ENCODE measurements at regions not wholly inside any gene's neighbourhood (a gene's known extent, or its start where the extent isn't known, plus 50 kb on each side); places are given as distances from the start of the nearest gene placed in this dataset.
"Not testable (repeated sequence)": the region's sequence is repeated elsewhere in the genome, so short reads cannot be mapped to it uniquely, and the experiment has no call there.

DNA sequence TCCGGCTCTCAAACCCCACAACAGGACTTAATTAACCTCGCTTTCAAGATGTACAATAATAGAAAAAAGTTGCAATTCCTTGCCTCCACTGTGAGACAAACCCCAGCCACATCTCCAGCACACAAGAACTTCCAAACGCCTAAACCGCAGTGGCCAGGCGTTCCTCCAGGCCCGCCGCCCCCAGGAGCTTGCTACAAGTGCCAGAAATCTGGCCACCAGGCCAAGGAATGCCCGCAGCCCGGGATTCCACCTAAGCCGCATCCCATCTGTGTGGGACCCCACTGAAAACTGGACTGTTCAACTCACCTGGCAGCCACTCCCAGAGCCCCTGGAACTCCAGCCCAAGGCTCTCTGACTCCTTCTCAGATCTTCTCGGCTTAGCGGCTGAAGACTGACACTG is 262.5 kb downstream of the SMARCA2 start:
- in situ Hi-C loops (cut with MboI; ENCODE audit: low sequenced_read_pairs): not testable (repeated sequence)

- in situ Hi-C loops (cut with MboI; ENCODE audit: low sequenced_read_pairs): not testable (repeated sequence)
These were observed 264.0 kb downstream of the SMARCA2 start for GRCh38 chr9:2279138-2279537.

- in situ Hi-C loops (cut with MboI; ENCODE audit: low sequenced_read_pairs): no loop called here
These were observed 266.1 kb downstream of the SMARCA2 start for GRCh38 chr9:2281031-2281802.

- in situ Hi-C loops (cut with MboI; ENCODE audit: low sequenced_read_pairs): no loop called here
These were observed 266.6 kb downstream of the SMARCA2 start for GRCh38 chr9:2281803-2282185.

GRCh38 chr9:2284770-2285169 is 269.6 kb downstream of the SMARCA2 start:
- in situ Hi-C loops (cut with MboI; ENCODE audit: low sequenced_read_pairs): no loop called here

DNA sequence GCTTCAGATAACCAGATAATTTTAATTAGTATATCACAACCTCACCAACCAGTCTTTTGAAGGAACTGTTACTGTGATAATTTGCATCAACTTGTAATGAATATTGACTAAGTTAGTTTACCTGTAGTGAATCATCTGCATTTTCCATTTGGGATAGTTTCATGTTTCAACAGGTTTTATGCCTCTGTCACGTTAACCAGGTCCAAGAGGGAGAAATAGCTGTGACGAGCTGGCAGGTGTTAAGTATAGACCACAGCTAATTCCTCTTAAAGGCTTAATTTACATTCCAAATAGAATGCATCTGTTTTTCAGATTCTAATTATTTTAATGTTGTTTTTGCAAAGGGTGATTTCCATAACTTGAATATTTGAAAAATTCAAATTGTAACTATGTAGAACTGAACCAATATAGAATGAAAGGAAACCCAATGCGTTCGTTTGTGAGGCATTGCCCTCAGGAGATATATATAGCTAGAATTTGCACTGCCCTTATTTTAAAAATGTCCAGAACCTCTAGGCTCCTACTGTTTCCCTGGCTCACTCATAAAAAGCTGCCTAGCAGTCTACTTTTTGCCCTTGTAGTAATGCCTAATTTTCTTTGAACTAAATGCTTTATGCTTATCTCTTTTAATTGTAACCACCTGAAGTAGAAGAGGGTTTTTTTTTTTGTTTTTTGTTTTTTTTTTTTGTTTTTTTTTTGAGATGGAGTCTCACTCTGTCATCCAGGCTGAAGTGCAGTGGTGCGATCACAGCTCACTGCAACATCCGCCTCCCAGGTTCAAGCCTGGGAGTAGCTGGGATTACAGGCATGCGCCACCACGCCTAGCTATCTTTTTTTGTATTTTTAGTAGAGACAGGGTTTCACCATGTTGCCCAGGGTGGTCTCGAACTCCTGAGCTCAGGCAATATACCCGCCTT is 270.5 kb downstream of the SMARCA2 start:
- in situ Hi-C loops (cut with MboI; ENCODE audit: low sequenced_read_pairs): no loop called here

DNA sequence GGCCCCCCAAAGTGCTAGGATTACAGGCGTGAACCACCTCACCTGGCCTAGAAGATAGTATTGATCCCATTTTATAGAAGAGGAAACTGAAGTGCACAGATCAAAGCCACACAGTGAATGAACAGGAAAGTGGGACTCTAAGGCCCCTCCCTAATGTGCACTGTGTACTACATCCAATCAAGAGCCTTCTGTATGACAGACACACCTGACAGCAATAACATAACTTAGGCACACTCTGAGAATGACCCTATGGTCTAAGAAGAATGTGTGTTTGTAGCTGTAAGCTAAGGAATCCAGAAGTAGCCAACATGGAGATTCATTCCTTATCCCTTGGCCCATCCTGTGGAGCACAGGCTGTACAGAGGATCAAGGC is 271.2 kb downstream of the SMARCA2 start:
- in situ Hi-C loops (cut with MboI; ENCODE audit: low sequenced_read_pairs): no loop called here

DNA sequence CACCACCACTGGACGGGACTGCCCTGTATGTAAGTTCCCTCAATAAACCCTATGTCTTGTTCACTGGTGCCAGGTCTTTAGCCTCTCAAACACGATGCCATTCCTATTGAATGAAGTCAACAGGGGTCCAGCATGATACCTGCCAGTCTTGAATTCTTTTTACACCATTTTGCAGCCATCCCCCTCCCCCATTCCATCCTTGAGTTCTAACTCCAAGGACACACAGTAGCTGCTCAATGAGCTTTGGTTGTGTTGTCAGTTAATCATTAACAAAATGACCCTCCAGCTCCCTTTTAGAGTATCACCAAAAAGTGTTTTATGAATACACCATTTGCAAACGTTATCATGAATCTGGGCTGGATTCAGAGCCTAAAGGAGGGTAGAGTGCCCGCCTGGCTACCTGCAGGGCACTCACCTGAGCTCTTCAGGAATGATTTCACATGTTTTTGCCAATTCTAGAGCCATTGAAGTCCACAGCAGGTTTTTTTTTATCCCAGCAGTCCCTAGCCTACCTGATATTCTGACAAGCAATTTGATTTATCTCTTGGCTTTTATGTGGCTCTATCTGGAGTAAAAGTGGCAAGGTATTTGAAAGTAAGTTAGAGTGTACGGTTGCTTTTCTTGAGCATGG is 271.8 kb downstream of the SMARCA2 start:
- in situ Hi-C loops (cut with MboI; ENCODE audit: low sequenced_read_pairs): no loop called here

GRCh38 chr9:2288309-2288708 is 273.2 kb downstream of the SMARCA2 start:
- in situ Hi-C loops (cut with MboI; ENCODE audit: low sequenced_read_pairs): no loop called here

- in situ Hi-C loops (cut with MboI; ENCODE audit: low sequenced_read_pairs): no loop called here
These were observed 274.1 kb downstream of the SMARCA2 start for GRCh38 chr9:2289263-2289662.

DNA sequence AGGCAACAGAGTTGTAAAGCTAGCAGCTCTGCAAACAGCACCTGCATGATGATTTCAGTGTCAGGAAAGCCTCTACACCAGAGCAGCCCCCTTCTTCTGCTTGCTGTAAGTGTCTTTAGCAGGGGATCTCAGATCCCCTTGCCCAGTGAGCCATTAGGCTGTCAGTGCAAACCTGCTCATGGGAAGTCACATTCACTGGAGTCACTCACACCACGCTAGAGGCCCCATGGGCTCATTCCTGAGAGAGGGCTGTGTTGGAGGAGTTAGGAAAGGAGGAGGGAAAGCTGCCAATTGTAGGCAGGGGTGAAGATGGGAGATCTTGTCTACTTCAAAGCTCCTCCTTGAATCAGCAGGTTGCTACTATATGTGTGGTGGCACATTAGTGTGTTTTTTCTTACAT is 275.2 kb downstream of the SMARCA2 start:
- in situ Hi-C loops (cut with MboI; ENCODE audit: low sequenced_read_pairs): no loop called here

- in situ Hi-C loops (cut with MboI; ENCODE audit: low sequenced_read_pairs): no loop called here
These were observed 277.0 kb downstream of the SMARCA2 start for GRCh38 chr9:2291980-2292704.

DNA sequence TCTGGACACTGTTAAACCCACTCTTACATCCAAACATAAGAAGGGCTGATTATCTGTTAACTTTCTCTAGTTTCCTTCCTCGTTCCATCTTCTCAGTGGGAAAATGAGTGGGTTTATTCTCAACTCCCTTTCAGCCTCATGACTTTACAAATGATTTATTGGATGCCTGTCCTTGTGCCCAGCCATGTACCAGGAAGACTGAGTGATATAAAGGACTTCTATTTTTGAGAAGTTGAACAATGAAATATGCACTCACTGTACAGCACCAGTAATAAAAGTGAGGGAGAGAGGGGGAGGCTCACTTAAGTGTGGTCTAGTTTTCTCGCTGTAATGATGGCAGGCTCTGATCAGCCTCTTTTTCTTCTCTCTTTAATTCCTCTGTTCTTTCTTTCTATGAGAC is 277.6 kb downstream of the SMARCA2 start:
- in situ Hi-C loops (cut with MboI; ENCODE audit: low sequenced_read_pairs): no loop called here

- in situ Hi-C loops (cut with MboI; ENCODE audit: low sequenced_read_pairs): no loop called here
These were observed 282.6 kb downstream of the SMARCA2 start for GRCh38 chr9:2297771-2298170.

DNA sequence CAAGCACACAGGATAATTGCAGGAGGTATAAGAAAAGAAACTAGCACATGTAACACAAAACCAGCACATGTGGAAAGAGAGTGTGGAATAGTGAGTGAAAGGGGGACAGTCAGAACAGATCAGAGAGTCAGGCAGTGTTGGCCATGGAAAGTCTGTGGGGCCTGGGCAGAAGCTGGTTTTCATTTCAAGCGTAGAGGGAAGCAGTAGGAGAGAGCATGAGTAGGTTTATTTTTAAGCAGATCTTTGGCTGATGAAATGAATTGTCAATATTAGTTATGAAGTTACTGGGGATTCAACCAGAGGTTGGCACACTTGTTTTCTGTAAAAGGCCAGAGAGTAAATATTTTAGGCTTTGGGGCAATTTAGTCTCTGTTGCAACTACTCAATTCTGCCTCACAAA is 283.1 kb downstream of the SMARCA2 start:
- in situ Hi-C loops (cut with MboI; ENCODE audit: low sequenced_read_pairs): no loop called here

- in situ Hi-C loops (cut with MboI; ENCODE audit: low sequenced_read_pairs): no loop called here
These were observed 284.2 kb downstream of the SMARCA2 start for GRCh38 chr9:2299156-2299842.

DNA sequence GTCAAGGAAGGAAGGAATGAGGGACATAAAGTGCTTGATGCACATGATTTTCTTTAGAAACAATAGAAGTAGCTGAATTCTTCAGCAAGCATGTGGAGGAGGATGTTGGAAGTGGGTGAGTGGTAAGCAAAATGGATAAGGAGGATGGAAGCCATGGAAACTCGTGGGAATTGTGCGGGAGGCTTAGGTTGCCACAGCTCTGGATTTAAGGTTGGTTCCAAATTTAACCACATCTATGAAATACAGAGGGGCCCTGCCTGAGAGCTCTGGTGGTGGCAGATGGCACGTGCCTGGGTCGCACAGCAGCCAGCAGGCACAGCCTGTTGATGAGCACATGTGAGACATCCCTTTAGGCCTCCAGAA is 284.7 kb downstream of the SMARCA2 start:
- in situ Hi-C loops (cut with MboI; ENCODE audit: low sequenced_read_pairs): no loop called here

- in situ Hi-C loops (cut with MboI; ENCODE audit: low sequenced_read_pairs): no loop called here
These were observed 285.2 kb downstream of the SMARCA2 start for GRCh38 chr9:2300325-2300724.

DNA sequence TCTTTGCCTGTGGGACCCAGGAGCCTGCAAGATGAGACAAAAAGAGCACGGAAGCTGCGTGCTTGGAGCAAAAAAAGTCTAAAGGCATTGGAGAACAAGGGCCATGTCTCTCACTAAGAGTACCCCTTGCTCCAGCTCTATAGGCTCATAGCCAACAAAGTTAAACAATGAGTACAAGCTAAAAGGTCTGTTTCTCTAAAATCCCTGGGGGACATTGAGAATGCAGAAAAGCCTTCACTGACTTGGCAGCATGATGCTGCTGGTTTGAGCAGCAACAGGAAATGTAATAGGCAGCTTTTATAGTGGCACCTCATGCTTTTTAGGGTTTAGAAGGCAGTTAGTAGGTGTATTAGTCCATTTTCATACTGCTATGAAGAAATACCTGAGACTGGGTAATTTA is 287.5 kb downstream of the SMARCA2 start:
- in situ Hi-C loops (cut with MboI; ENCODE audit: low sequenced_read_pairs): no loop called here

DNA sequence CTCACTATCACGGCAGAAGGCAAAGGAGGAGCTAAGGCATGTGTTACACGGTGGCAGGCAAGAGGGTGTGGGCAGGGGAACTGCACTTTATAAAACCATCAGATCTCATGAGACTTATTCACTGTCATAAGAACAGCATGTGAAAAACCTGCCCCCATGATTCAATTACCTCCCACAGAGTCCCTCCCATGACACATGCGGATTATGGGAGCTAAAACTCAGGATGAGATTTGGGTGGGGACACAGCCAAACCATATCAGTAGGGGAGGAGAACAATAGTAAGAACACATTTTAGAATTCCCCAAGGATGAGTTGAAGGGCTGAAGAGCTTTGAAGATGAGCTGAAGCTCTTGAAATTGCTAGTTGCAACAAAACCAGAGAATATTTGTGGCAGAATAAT is 287.9 kb downstream of the SMARCA2 start:
- in situ Hi-C loops (cut with MboI; ENCODE audit: low sequenced_read_pairs): no loop called here

DNA sequence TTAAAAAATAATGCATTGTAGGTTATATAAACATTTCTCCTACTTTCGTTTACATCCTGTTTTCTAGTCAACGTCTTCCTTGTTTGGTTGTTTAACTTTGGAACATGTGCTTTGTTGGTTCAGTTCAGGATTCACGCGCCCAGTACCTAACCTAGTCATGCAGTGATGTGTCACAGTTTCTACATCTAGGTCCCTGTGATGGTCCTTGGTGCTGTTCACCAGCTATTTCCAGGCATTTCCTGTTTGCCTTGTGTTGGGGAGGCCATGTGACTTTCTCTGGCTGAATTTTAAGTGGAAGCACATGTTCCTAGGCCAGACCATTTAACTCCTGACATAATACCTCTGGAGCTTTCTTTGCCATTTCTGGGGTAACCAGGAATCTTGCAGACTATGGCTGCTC is 292.3 kb downstream of the SMARCA2 start:
- in situ Hi-C loops (cut with MboI; ENCODE audit: low sequenced_read_pairs): no loop called here
